ENCODE measurements at regions not wholly inside any gene's neighbourhood (a gene's known extent, or its start where the extent isn't known, plus 50 kb on each side); places are given as distances from the start of the nearest gene placed in this dataset.

- no peak for TF ChIP-seq CTCF (IDR thresholded peaks at IDR 0.05)
- no peak for TF ChIP-seq POLR2A (IDR thresholded peaks at IDR 0.05)
These were observed 124.5 kb downstream of the AHR start for GRCh38 chr7:17422966-17423365.

Measured in breast epithelium (tissue), 3 donors.